Tibial nerve (tissue), 4 donors: ENCODE measurements at regions not wholly inside any gene's neighbourhood (a gene's known extent, or its start where the extent isn't known, plus 50 kb on each side); places are given as distances from the start of the nearest gene placed in this dataset.

Source experiments
- DNase-seq, 2 donors: peaks; one replicate each; pipeline ENCODE4 v3.0.0-alpha.2; 2019; ENCODE audit warnings: low spot score in 2 of 2
- H3K27ac ChIP-seq, 4 donors: fragments of 200-600 bp; sonication (generic) in 3 of 4; one replicate each; pipeline ENCODE4 v1.5.1; 2017 to 2019; ENCODE audit warnings: mild to moderate bottlenecking in 1 of 4
- H3K27me3 ChIP-seq, 2 donors: fragments of 200-600 bp; sonication (generic) in 1 of 2; one replicate each; pipeline versions ENCODE4 v1.5.1 to v1.6.0; 2017 to 2019
- H3K36me3 ChIP-seq, 3 donors: fragments of 200-600 bp; sonication (generic); one replicate each; pipeline ENCODE4 v1.5.1; 2018 to 2019
- H3K4me1 ChIP-seq, 4 donors: fragments of 200-600 bp; sonication (generic) in 3 of 4; one replicate each; pipeline ENCODE4 v1.5.1; 2017 to 2019
- H3K4me3 ChIP-seq, 4 donors: fragments of 200-600 bp; sonication (generic) in 3 of 4; one replicate each; pipeline ENCODE4 v1.5.1; 2017 to 2019; ENCODE audit warnings: mild to moderate bottlenecking in 1 of 4, moderate library complexity in 1 of 4
- H3K9me3 ChIP-seq, 4 donors: fragments of 200-600 bp; sonication (generic) in 3 of 4; one replicate each; pipeline ENCODE4 v1.5.1; 2017 to 2019
- CTCF ChIP-seq, 5 experiments: fragments of 200-600 bp in 3 of 5; fragments of 450-650 bp in 2 of 5; sonication (generic) in 3 of 5; IDR thresholded peaks; one replicate each; pipeline ENCODE4 v1.5.1; 2016 to 2019; ENCODE audit warnings: antibody characterized with exemption in 5 of 5, mild to moderate bottlenecking in 3 of 5, moderate library complexity in 2 of 5
- EP300 ChIP-seq, 2 donors: sonication (generic); formaldehyde crosslinking; IDR thresholded peaks; one replicate each; pipeline ENCODE4 v1.6.1; 2017; ENCODE audit warnings: antibody characterized with exemption in 2 of 2, mild to moderate bottlenecking in 1 of 2
- POLR2A ChIP-seq, 2 donors: fragments of 450-650 bp; IDR thresholded peaks; one replicate each; pipeline ENCODE4 v1.6.1; 2017; ENCODE audit warnings: antibody characterized with exemption in 2 of 2, mild to moderate bottlenecking in 2 of 2, moderate library complexity in 2 of 2
- WGBS, 2 donors: methylation state at CpG; one replicate each; pipeline ENCODE4 v1.1.5; 2018; 5-methylcytosine and 5-hydroxymethylcytosine counted together

DNA sequence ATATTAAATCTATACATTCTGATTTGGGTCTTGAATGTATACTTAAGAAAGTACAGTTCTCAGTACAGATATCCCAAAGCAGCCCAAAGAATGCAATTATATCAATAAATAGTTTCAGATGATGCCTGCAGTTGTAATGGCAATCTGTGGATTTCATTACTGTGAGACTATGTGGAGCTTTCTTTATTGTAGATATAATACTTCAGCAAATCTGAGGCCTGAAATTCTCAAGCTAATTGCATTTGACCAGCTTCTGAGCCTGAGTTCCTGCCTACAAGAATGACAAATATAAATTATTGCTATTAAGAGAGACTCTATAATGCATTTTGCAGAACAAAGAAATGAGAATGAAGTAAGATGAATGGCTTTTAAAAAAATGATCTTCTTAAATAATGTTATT is 320.3 kb downstream of the DKK2 start:
- no peak overlapping the region for H3K27ac ChIP-seq
- TF ChIP-seq CTCF (IDR thresholded peaks at IDR 0.05) (no peak), EP300 (IDR thresholded peaks at IDR 0.05) (no peak), POLR2A (IDR thresholded peaks at IDR 0.05) (no peak)
- H3K36me3 ChIP-seq = no peaks in the 10 kb centered on the region
- H3K4me1 ChIP-seq = no peaks in the 10 kb centered on the region
- H3K9me3 ChIP-seq = no peaks in the 10 kb centered on the region
- H3K27me3 ChIP-seq = no peaks in the 10 kb centered on the region
- no peak overlapping the region for H3K4me3 ChIP-seq
- DNase-seq = no peak

DNA sequence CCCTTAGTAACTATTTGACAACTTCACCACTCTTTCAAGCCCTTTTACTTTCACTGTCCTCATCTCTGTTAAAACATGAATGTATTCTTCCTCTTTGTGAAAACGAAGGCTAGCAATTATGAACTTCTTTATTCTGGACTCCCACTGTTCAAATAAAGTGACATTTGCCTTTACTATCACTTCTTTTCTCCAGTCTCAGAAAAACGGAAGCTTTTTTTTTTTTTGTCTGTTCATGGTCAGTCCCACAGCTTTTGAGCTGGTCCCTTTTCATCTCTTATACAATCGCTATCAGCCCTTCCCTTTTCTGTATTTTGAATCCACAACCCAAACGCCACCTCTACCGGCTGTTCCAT is 327.7 kb downstream of the DKK2 start:
- no peak for DNase-seq
- 62 to 63% methylated on average over 5 of the region's 5 CpGs for WGBS, 2 donors
- no peaks in the 10 kb centered on the region for H3K4me1 ChIP-seq
- no peak overlapping the region for H3K27ac ChIP-seq
- TF ChIP-seq POLR2A (IDR thresholded peaks at IDR 0.05) (no peak), CTCF (IDR thresholded peaks at IDR 0.05) (no peak), EP300 (IDR thresholded peaks at IDR 0.05) (no peak)
- no peaks in the 10 kb centered on the region for H3K27me3 ChIP-seq
- H3K36me3 ChIP-seq = no peaks in the 10 kb centered on the region
- H3K4me3 ChIP-seq = no peak overlapping the region
- H3K9me3 ChIP-seq = no peaks in the 10 kb centered on the region

DNA sequence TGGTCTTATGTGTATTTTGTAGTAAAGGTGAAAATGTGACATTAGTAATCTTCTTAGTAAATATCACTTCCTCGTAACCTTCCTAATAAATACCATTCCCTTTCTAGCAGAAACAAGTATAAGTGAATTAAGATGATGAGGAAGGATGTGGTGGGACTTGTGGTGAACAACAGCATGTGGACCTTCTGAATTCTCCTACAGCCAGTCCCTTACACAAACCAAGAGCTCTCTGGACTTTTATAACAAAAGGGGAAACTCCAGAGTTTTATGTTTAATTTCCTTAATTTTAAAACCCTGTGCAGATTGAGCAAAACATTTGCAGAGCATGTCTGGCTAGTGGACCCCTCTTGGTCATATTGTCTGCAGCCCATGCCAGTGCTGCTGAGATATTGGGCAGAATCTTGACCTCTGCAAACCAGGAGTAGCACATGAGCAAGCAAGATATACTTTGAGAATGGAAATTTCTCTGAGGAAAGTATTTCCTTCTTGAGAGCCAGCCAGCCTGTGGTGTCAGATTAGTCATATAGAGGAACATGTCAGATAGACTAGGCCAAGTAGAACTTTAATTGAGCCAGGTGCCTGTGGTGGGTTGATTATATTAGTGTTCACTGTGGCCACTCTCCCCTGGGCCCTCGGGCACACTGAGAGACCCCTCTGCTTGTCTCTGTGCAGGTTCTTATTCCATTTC is 328.2 kb downstream of the DKK2 start:
- no peaks in the 10 kb centered on the region for H3K36me3 ChIP-seq
- no peaks in the 10 kb centered on the region for H3K27me3 ChIP-seq
- no peak for DNase-seq
- no peaks in the 10 kb centered on the region for H3K4me1 ChIP-seq
- no peak overlapping the region for H3K4me3 ChIP-seq
- TF ChIP-seq POLR2A (IDR thresholded peaks at IDR 0.05) (no peak), EP300 (IDR thresholded peaks at IDR 0.05) (no peak), CTCF (IDR thresholded peaks at IDR 0.05) (no peak)
- H3K27ac ChIP-seq = peak overlapping the region in 1 of 4 donors; percentile 36
- WGBS, 2 donors = 63 to 70% methylated on average over 2 of the region's 2 CpGs
- no peaks in the 10 kb centered on the region for H3K9me3 ChIP-seq

GRCh38 chr4:106704253-106704870 is 331.8 kb downstream of the DKK2 start:
- Histone ChIP-seq H3K36me3 (no peaks in the 10 kb centered on the region), H3K4me3 (no peak overlapping the region), H3K27ac (no peak overlapping the region), H3K4me1 (no peaks in the 10 kb centered on the region), H3K9me3 (peaks cover 0 to 6% (median 0%) of the 10 kb centered on the region in 4 donors), H3K27me3 (no peaks in the 10 kb centered on the region)
- WGBS, 2 donors = 75 to 79% methylated on average over 6 of the region's 6 CpGs
- DNase-seq = no peak
- TF ChIP-seq POLR2A (IDR thresholded peaks at IDR 0.05) (no peak), CTCF (IDR thresholded peaks at IDR 0.05) (no peak), EP300 (IDR thresholded peaks at IDR 0.05) (no peak)

DNA sequence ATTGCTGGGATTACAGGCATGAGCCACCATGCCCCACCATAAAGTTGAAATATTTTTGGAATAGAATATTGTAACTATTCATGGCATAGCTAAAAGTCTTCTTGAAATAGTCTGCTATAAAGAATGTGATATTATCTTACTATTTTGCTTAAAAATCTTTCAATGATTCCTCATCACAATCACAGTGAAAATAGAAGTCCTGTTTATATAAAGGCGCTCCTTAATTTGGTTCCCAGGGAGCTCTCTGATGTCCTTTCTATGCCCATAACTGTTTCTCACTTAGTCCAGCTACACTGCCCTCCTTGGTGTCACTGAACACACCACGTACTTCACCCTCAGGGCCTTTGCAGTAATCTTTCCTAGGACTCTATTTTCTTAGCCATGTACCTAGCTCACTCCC is 331.7 kb upstream of the GIMD1 start:
- WGBS, 2 donors = 83 to 89% methylated on average over 2 of the region's 2 CpGs

More for the DNA sequence above, 331.7 kb upstream of the GIMD1 start:
- Histone ChIP-seq H3K36me3 (no peaks in the 10 kb centered on the region), H3K9me3 (peaks cover 0 to 6% (median 0%) of the 10 kb centered on the region in 4 donors), H3K4me3 (no peak overlapping the region), H3K4me1 (peaks cover 0 to 7% (median 0%) of the 10 kb centered on the region in 4 donors), H3K27me3 (no peaks in the 10 kb centered on the region), H3K27ac (no peak overlapping the region)
- DNase-seq = no peak
- TF ChIP-seq POLR2A (IDR thresholded peaks at IDR 0.05) (no peak), EP300 (IDR thresholded peaks at IDR 0.05) (no peak), CTCF (IDR thresholded peaks at IDR 0.05) (no peak)
